T-helper 1 cell treated with Interleukin-12 subunit alpha and Interleukin-12 subunit beta and Interleukin-4 antibody, amounts not matched to agents 30 μg/mL and 1 μg/mL, for 36 hours (primary cell): ENCODE measurements at regions not wholly inside any gene's neighbourhood (a gene's known extent, or its start where the extent isn't known, plus 50 kb on each side); places are given as distances from the start of the nearest gene placed in this dataset.
A peak's percentile ranks its signal among the peaks of the same experiment; 100 is the strongest.

Source experiments
- H3K27ac Mint-ChIP-seq: one replicate; pipeline ENCODE4 v1.8.0; 2021; ENCODE audit warnings: mild to moderate bottlenecking, mixed read lengths
- H3K27me3 Mint-ChIP-seq: one replicate; pipeline ENCODE4 v1.8.0; 2021; ENCODE audit warnings: low read depth, mixed read lengths
- H3K36me3 Mint-ChIP-seq: one replicate; pipeline ENCODE4 v1.8.0; 2021; ENCODE audit warnings: low read depth, mixed read lengths
- H3K4me1 Mint-ChIP-seq: one replicate; pipeline ENCODE4 v1.8.0; 2021; ENCODE audit warnings: low read depth, mixed read lengths
- H3K4me3 Mint-ChIP-seq: one replicate; pipeline ENCODE4 v1.8.0; 2021; ENCODE audit warnings: mild to moderate bottlenecking, moderate library complexity, mixed read lengths
- H3K9me3 Mint-ChIP-seq: one replicate; pipeline ENCODE4 v1.8.0; 2021; ENCODE audit warnings: mixed read lengths

DNA sequence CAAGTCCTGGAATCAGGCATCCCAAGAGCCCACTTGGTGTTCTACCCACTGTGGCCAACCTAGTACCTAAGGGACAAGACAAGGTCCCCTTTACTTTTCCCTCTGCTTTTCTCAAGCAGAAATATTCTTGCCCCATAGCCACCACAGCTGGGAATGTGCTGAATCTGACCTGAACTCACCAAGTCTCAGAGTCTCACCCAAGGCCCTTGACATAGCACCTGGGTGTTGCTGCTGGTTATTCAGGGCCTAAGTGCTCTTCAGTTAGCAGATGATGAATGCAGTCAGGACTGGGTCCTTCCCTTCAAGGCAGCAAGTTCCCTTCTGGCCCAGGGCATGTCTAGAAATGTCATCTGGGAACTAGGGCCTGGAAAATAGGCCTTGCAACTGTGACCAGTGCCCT, 201.8 kb upstream of the SERP2 start:
- H3K27ac Mint-ChIP-seq, result no peak overlapping the region
- H3K9me3 Mint-ChIP-seq, result no peaks in the 10 kb centered on the region
- H3K27me3 Mint-ChIP-seq, result peaks cover 25% of the 10 kb centered on the region
- no peak overlapping the region for H3K4me3 Mint-ChIP-seq
- H3K4me1 Mint-ChIP-seq, result peaks cover 4% of the 10 kb centered on the region
- H3K36me3 Mint-ChIP-seq, result no peaks in the 10 kb centered on the region

DNA sequence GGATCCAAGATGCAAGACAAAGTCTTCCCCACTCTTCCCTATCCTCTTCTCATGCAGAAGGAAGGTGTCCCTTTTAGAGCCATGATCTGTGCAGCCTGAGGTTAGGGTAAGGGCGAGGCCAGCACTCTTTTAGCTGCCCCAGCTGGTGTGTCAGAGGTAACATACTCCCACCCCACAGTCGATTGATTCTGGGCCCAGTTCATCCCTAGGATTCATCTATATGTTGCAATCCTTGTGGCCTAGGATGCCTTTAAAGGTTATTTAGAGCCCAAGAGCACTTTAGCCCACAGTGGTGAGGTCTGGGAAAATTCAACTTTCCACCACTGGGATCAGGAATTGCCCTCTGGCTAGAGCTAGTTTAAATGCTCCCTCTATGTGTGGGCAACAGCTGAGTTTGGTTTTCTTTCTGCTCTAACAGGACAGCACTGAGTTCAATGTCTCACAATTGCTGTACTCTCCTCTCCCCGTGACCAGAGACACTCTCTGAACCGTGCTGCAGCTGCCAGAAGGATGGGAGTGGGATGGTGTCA, 201.3 kb upstream of the SERP2 start:
- Mint-ChIP-seq H3K4me3 (no peak overlapping the region), H3K9me3 (no peaks in the 10 kb centered on the region), H3K4me1 (peaks cover 4% of the 10 kb centered on the region), H3K27me3 (peaks cover 25% of the 10 kb centered on the region), H3K36me3 (no peaks in the 10 kb centered on the region), H3K27ac (no peak overlapping the region)

DNA sequence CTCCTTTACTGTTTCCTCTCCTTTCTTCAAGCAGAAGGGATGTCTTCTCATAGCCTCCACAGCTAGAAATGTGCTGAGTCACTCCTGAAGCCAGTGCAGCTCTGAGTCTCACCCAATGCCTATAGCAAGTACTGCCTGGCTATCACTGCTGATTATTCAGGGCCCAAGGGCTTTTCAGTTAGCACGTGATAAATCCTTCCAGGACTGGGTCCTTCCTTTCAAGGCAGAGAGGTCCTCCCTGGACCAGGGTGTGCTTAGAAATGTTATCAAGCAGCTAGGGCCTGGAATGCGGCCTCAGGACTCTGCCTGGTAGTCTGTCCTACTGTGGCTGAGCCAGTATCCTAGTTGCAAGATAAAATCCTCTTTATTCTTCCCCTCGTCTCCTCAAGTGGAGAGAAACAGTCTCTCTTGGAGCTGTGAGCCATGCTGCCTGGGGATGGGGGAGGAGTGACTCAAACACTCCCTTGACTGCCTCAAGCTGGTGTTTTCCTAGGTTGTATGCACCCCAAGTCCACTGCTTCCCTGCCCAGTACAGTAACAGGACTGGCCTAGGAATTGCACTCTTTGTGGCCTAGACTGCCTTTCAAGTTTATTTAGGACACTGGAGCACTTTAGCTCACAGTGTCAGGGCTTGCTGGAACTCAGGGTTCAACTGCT, 198.7 kb upstream of the SERP2 start:
- Mint-ChIP-seq H3K27me3 (peaks cover 10% of the 10 kb centered on the region), H3K4me1 (peaks cover 4% of the 10 kb centered on the region), H3K4me3 (no peak overlapping the region), H3K36me3 (no peaks in the 10 kb centered on the region), H3K27ac (no peak overlapping the region), H3K9me3 (no peaks in the 10 kb centered on the region)

DNA sequence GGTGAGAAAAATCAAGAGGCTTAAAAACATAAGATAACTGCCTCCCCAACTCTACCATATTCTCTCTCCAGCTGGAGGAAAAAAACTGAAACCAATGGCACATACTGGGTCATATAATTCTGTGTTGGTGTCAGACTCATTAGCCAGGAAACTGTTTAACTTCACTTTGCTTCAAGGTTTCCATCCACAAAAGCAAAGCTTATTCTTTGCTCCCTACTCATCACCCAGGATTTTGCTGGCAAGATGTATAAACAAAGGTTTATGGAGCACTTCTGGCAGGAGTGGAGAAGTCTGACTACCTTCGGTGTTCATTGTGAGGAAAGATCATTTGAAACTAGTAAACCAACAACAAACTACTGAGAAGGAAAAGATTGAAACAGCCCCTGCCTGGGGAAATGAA, 197.5 kb upstream of the SERP2 start:
- H3K9me3 Mint-ChIP-seq, result no peaks in the 10 kb centered on the region
- no peak overlapping the region for H3K4me3 Mint-ChIP-seq
- no peak overlapping the region for H3K27ac Mint-ChIP-seq
- peaks cover 4% of the 10 kb centered on the region for H3K4me1 Mint-ChIP-seq
- H3K36me3 Mint-ChIP-seq, result no peaks in the 10 kb centered on the region
- H3K27me3 Mint-ChIP-seq, result peaks cover 10% of the 10 kb centered on the region

DNA sequence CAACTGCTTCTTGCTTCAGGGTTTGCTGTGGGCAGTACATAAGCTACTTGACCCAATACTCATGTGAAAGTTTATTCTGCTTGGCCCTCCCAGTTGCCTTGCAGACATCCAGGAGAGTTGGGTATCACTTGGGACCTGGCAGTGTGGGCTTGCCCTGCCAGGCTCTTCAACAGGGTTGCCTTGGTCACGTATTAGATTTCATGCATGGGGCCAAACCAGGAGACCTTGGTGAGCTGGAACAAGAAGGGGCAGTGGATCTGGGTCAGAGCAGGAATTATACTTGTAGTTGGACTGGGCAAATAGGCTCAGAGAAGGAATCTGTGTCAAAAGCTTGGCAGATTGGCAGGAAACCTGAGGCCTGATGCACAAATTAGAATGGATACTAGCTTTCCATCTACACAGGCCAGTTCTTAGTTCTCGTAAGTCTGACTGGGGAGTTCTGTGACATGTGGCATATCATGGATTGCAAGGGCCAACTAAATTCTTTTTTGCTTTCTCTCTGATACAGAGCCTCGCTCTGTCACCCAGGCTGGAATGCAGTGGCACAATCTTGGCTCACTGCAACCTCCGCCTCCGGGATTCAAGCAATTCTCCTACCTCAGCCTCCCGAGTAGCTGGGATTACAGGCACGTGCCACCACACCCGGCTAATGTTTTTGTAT, 192.6 kb upstream of the SERP2 start:
- Mint-ChIP-seq H3K27me3 (peaks cover 32% of the 10 kb centered on the region), H3K9me3 (no peaks in the 10 kb centered on the region), H3K4me3 (no peak overlapping the region), H3K36me3 (no peaks in the 10 kb centered on the region), H3K27ac (no peak overlapping the region), H3K4me1 (no peaks in the 10 kb centered on the region)

DNA sequence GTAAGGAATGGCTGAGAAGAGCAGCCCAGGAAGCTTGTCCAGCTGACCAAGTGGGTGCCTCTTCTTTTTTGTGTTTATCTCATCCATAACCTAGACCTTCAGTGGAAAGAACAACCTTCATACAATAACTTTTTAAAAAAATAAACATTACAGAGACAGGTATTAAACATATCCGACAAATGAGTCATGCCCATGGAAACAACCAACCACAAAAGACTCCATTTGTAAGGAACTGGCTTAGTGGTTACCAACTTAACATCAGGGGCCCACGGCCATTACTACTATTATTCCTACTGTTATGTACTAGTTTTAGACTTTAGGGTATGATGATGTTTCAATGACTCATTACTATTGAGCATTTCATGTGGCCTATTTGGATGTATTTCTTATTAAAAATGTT, 191.7 kb upstream of the SERP2 start:
- no peaks in the 10 kb centered on the region for H3K4me1 Mint-ChIP-seq
- no peaks in the 10 kb centered on the region for H3K36me3 Mint-ChIP-seq

DNA sequence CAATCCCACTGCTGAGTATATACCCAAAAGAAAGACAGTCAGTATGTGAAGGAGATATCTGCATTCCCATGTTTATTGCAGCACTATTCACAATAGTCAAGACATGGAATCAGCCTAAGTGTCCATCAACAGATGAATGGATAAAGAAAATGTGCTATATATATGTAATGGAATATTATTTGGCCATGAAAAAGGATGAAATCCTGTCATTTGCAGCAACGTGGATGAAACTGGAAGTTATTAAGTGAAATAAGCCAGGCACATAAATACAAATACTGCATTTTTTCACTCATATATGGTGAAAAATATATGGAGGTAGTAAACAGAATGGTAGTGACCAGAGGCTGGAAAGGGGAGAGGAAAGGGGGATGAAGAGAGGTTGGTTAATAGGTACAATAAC, 188.9 kb upstream of the SERP2 start:
- Mint-ChIP-seq H3K27ac (no peak overlapping the region), H3K4me3 (no peak overlapping the region), H3K9me3 (no peaks in the 10 kb centered on the region), H3K27me3 (peaks cover 46% of the 10 kb centered on the region), H3K4me1 (no peaks in the 10 kb centered on the region), H3K36me3 (no peaks in the 10 kb centered on the region)

More for the DNA sequence above, 191.7 kb upstream of the SERP2 start:
- Mint-ChIP-seq H3K27me3 (peaks cover 38% of the 10 kb centered on the region), H3K4me3 (no peak overlapping the region), H3K9me3 (no peaks in the 10 kb centered on the region), H3K27ac (no peak overlapping the region)

DNA sequence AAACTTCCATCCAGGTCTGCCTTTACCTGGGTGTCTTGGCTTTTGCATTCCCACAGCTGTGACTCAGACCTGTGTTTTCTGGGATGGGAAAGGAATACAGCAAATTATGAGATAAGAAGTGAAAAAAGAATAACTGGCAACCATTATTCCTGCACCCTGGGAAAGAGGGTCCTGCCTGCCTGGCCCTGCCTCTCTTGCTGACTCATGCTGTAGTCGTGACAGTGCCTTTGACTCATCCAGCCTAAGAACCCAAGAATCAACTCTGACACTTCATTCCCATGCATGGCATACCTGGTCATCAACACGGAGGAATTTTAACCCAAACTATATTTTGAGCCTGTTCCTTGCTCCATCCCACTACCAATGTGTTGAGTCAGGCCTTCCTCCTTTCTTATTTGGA, 185.4 kb upstream of the SERP2 start:
- peaks cover 60% of the 10 kb centered on the region for H3K27me3 Mint-ChIP-seq
- H3K9me3 Mint-ChIP-seq, result no peaks in the 10 kb centered on the region
- H3K36me3 Mint-ChIP-seq, result peaks cover 2% of the 10 kb centered on the region
- H3K27ac Mint-ChIP-seq, result no peak overlapping the region
- peaks cover 8% of the 10 kb centered on the region for H3K4me1 Mint-ChIP-seq
- H3K4me3 Mint-ChIP-seq, result no peak overlapping the region

DNA sequence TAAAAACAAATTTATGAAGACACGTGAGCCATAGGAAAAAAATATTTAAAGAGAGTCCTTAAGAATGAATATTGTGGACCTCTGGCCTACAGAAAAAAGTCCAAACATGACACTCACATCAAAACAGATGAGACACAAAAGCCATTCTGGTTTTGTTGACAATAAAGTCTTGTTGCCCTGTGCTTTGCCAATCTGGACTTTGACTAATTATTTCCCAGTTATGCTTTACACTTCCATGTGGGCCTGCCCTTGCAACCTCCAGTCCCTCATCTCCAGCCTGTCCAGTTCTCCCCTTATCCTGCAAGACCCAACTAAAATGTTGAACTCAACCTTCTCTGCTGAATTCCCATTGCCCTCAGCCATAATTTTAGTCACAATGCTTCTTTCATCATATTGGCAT, 184.5 kb upstream of the SERP2 start:
- Mint-ChIP-seq H3K4me1 (peaks cover 8% of the 10 kb centered on the region), H3K27ac (no peak overlapping the region), H3K4me3 (no peak overlapping the region), H3K9me3 (no peaks in the 10 kb centered on the region), H3K36me3 (peaks cover 2% of the 10 kb centered on the region), H3K27me3 (peaks cover 60% of the 10 kb centered on the region)

DNA sequence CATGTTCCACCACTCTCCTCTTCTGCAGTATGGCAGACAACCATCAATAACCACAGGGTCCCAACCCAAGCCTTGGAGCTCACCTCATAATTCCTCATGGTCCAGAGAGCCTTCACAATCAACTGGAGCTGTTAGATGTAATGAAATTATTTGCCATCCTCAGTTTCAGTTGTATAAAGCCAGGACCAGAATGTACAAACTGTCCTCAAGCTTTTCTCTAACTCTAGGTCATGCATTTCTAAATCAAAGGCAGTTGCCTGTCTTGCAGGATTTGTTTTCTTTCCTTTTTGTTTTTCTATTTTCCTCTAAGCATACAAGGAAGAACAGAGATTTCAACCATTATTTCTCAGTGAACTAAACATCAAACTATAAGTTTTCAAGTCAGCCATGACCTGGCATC, 182.5 kb upstream of the SERP2 start:
- Mint-ChIP-seq H3K36me3 (peaks cover 2% of the 10 kb centered on the region), H3K4me3 (no peak overlapping the region), H3K27ac (no peak overlapping the region), H3K4me1 (peaks cover 21% of the 10 kb centered on the region), H3K27me3 (peaks cover 52% of the 10 kb centered on the region), H3K9me3 (no peaks in the 10 kb centered on the region)

DNA sequence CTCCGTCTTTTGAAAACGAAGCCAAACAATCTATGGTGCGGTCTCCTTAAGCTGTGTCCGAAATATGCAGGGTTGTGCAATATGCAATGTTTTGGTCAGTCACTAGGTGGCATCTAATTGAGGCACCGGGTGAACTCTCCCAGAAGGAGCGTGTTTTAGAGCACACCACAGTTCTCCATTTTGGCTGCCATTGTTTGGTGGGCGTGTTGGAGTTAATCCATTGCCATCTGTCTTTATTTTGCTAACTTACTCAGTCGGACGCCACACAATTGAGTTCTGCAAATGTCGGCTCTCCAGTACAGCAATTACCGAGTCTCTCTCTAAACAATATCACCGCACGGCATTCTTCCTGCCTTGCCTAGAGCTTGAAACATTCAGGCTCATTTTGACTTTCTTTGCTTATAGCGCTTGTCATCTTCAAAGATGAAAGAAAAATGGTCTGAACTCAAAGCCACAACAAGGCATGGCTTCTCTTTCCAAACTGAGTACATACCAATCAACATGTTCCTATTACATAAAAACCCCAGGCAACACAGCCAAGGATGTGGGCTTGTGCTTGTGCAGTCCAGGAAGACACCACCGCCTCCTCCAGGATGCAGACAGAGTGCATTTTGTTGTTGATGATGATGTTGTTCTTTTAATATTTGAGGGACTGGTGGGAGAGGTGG, 182.0 kb upstream of the SERP2 start:
- Mint-ChIP-seq H3K4me1 (peaks cover 25% of the 10 kb centered on the region), H3K27me3 (peaks cover 51% of the 10 kb centered on the region), H3K4me3 (no peak overlapping the region), H3K27ac (peak overlapping the region; percentile 28), H3K9me3 (no peaks in the 10 kb centered on the region), H3K36me3 (peaks cover 3% of the 10 kb centered on the region)

DNA sequence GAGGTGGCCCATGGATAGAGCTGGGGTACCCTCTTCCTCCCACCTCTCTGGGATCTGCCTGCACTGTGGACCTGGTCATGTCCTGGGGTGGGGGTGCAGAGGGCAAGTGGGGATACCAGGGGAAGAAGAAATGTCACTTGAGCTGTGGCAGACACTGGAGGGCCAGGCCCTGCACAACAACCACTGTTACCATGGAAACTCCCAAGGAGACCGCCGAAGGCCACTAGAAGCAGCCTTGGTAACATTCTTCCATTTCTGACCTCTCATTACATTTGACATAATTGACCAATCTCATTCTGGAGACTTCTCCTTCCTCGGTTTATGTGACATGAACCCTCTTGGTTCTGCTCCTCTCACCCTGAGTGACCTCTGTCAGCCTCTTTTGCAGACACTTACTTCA, 179.9 kb upstream of the SERP2 start:
- H3K4me3 Mint-ChIP-seq, result no peak overlapping the region
- H3K36me3 Mint-ChIP-seq, result peaks cover 3% of the 10 kb centered on the region
- peaks cover 52% of the 10 kb centered on the region for H3K27me3 Mint-ChIP-seq
- H3K27ac Mint-ChIP-seq, result no peak overlapping the region
- H3K9me3 Mint-ChIP-seq, result no peaks in the 10 kb centered on the region
- H3K4me1 Mint-ChIP-seq, result peaks cover 44% of the 10 kb centered on the region

DNA sequence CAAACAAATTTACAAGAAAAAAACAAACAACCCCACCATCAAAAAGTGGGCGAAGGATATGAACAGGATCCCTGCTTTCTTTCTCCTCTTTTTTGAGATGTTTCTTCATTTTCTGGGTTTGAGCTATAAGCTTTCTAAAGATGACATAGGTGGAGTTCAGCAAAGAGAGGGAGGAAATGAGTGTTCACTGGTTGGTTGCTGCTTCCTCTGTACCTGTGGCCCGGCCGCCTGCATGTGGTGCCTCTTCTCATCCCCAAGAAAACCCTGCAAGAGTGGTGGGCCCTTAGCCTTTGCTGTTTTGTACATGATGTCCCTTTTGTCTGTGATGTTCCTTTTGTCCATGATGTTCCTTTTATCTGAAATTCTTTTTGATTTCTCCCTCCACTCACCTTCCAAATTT, 178.4 kb upstream of the SERP2 start:
- peak overlapping the region; percentile 0 for H3K27ac Mint-ChIP-seq
- peak overlapping the region; percentile 5 for H3K4me3 Mint-ChIP-seq
- no peaks in the 10 kb centered on the region for H3K9me3 Mint-ChIP-seq
- peaks cover 50% of the 10 kb centered on the region for H3K4me1 Mint-ChIP-seq
- H3K36me3 Mint-ChIP-seq, result peaks cover 3% of the 10 kb centered on the region
- peaks cover 57% of the 10 kb centered on the region for H3K27me3 Mint-ChIP-seq

DNA sequence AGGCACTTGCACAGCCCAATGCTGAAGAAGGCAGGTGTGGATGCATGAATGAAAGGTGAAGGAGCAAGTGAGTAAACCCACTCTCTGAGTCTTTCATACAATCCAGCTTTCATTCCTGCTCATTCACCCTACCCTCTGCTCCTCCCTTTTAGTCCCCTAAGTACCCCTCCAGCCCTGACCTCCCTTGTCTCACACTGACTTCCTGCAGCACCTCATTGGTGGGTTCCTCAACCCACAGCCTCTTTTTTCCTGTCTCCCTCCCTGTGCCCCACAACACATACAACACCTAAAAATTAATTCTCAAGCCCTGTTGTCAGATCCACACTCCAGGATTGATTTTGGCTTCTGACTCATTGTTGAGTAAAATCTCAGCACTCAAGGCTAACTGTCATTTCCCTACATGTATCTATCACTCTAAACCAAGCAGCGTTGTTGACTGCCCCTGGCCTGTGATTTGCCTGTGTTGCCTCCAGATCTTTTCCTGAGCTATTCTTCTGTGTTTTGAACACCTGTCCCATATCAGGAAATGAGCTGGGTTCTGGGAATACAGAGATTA, 177.3 kb upstream of the SERP2 start:
- H3K27ac Mint-ChIP-seq, result peak overlapping the region; percentile 47
- peaks cover 50% of the 10 kb centered on the region for H3K4me1 Mint-ChIP-seq
- H3K36me3 Mint-ChIP-seq, result peaks cover 3% of the 10 kb centered on the region

More for the DNA sequence above, 177.3 kb upstream of the SERP2 start:
- Mint-ChIP-seq H3K9me3 (no peaks in the 10 kb centered on the region), H3K27me3 (peaks cover 57% of the 10 kb centered on the region), H3K4me3 (peak overlapping the region; percentile 36)
